ENCODE measurements at regions not wholly inside any gene's neighbourhood (a gene's known extent, or its start where the extent isn't known, plus 50 kb on each side); places are given as distances from the start of the nearest gene placed in this dataset.

GRCh38 chr7:49060743-49061142, 136.4 kb downstream of the CDC14C start:
- no CpG with 5 or more reads among the region's 3 CpGs for WGBS (ENCODE audit: extremely low coverage, insufficient coverage, low lambda C conversion rate)
- Histone ChIP-seq H3K27ac (ENCODE audit: low read depth, low read length) (no peak overlapping the region), H3K23ac (ENCODE audit: low read length) (no peak overlapping the region), H3K18ac (ENCODE audit: low read length) (no peak overlapping the region), H3K56ac (ENCODE audit: low read length) (no peak overlapping the region), H3K79me2 (ENCODE audit: control insufficient read depth, insufficient read depth, low read length) (no peaks in the 10 kb centered on the region), H2BK15ac (replicated peaks; ENCODE audit: low read depth) (no peak overlapping the region), H2BK5ac (ENCODE audit: low read length) (no peak overlapping the region), H2BK120ac (ENCODE audit: low read depth, low read length) (no peak overlapping the region), H4K5ac (ENCODE audit: low read length) (no peak overlapping the region), H3K27me3 (ENCODE audit: insufficient read depth, low read length, poor library complexity) (no peaks in the 10 kb centered on the region), H3K4ac (ENCODE audit: low read depth, low read length) (no peak overlapping the region), H4K8ac (ENCODE audit: low read depth, low read length) (no peak overlapping the region), H3K4me3 (ENCODE audit: low read length) (no peak overlapping the region), H3K4me2 (ENCODE audit: low read length) (no peak overlapping the region), H3K79me1 (ENCODE audit: low read length) (no peaks in the 10 kb centered on the region), H3K36me3 (ENCODE audit: control insufficient read depth, insufficient read depth, low read length) (no peaks in the 10 kb centered on the region), H2AK5ac (ENCODE audit: low read length) (no peak overlapping the region), H3K9ac (ENCODE audit: low read length) (no peak overlapping the region), H3K4me1 (ENCODE audit: control insufficient read depth, low read depth, low read length) (no peaks in the 10 kb centered on the region)
- DNase-seq = no peak

- H3K4me2 ChIP-seq (ENCODE audit: low read length) = no peak overlapping the region
- no peak overlapping the region for H3K4ac ChIP-seq (ENCODE audit: low read depth, low read length)
- no peaks in the 10 kb centered on the region for H3K79me2 ChIP-seq (ENCODE audit: control insufficient read depth, insufficient read depth, low read length)
- H3K79me1 ChIP-seq (ENCODE audit: low read length) = no peaks in the 10 kb centered on the region
- no peak overlapping the region for H4K8ac ChIP-seq (ENCODE audit: low read depth, low read length)
- no peak overlapping the region for H3K23ac ChIP-seq (ENCODE audit: low read length)
- H2BK120ac ChIP-seq (ENCODE audit: low read depth, low read length) = no peak overlapping the region
- no peak overlapping the region for H2BK15ac ChIP-seq (replicated peaks; ENCODE audit: low read depth)
- no peak overlapping the region for H3K9ac ChIP-seq (ENCODE audit: low read length)
- H3K36me3 ChIP-seq (ENCODE audit: control insufficient read depth, insufficient read depth, low read length) = no peaks in the 10 kb centered on the region
- H3K56ac ChIP-seq (ENCODE audit: low read length) = no peak overlapping the region
- H3K27ac ChIP-seq (ENCODE audit: low read depth, low read length) = no peak overlapping the region
- H4K5ac ChIP-seq (ENCODE audit: low read length) = no peak overlapping the region
- H3K4me1 ChIP-seq (ENCODE audit: control insufficient read depth, low read depth, low read length) = no peaks in the 10 kb centered on the region
- WGBS (ENCODE audit: extremely low coverage, insufficient coverage, low lambda C conversion rate) = no CpG with 5 or more reads among the region's 2 CpGs
- H2AK5ac ChIP-seq (ENCODE audit: low read length) = no peak overlapping the region
- no peak overlapping the region for H2BK5ac ChIP-seq (ENCODE audit: low read length)
- no peak overlapping the region for H3K18ac ChIP-seq (ENCODE audit: low read length)
- H3K27me3 ChIP-seq (ENCODE audit: insufficient read depth, low read length, poor library complexity) = no peaks in the 10 kb centered on the region
- DNase-seq = no peak
- H3K4me3 ChIP-seq (ENCODE audit: low read length) = no peak overlapping the region
These were observed 150.2 kb downstream of the CDC14C start for GRCh38 chr7:49074538-49074937.

GRCh38 chr7:49080896-49081475, 156.6 kb downstream of the CDC14C start:
- H3K79me1 ChIP-seq (ENCODE audit: low read length) = no peaks in the 10 kb centered on the region
- no peak overlapping the region for H3K18ac ChIP-seq (ENCODE audit: low read length)
- no peak overlapping the region for H2BK120ac ChIP-seq (ENCODE audit: low read depth, low read length)
- no peak overlapping the region for H3K23ac ChIP-seq (ENCODE audit: low read length)
- H3K4me3 ChIP-seq (ENCODE audit: low read length) = no peak overlapping the region
- no peak for DNase-seq
- no peak overlapping the region for H3K27ac ChIP-seq (ENCODE audit: low read depth, low read length)
- WGBS (ENCODE audit: extremely low coverage, insufficient coverage, low lambda C conversion rate) = no CpG with 5 or more reads among the region's 2 CpGs
- H2BK15ac ChIP-seq (replicated peaks; ENCODE audit: low read depth) = no peak overlapping the region
- no peak overlapping the region for H3K9ac ChIP-seq (ENCODE audit: low read length)
- H2AK5ac ChIP-seq (ENCODE audit: low read length) = no peak overlapping the region
- no peaks in the 10 kb centered on the region for H3K4me1 ChIP-seq (ENCODE audit: control insufficient read depth, low read depth, low read length)
- no peaks in the 10 kb centered on the region for H3K27me3 ChIP-seq (ENCODE audit: insufficient read depth, low read length, poor library complexity)
- H2BK5ac ChIP-seq (ENCODE audit: low read length) = no peak overlapping the region
- no peak overlapping the region for H3K56ac ChIP-seq (ENCODE audit: low read length)
- no peak overlapping the region for H3K4ac ChIP-seq (ENCODE audit: low read depth, low read length)
- H4K8ac ChIP-seq (ENCODE audit: low read depth, low read length) = no peak overlapping the region
- no peak overlapping the region for H3K4me2 ChIP-seq (ENCODE audit: low read length)
- H3K79me2 ChIP-seq (ENCODE audit: control insufficient read depth, insufficient read depth, low read length) = no peaks in the 10 kb centered on the region
- H3K36me3 ChIP-seq (ENCODE audit: control insufficient read depth, insufficient read depth, low read length) = no peaks in the 10 kb centered on the region
- H4K5ac ChIP-seq (ENCODE audit: low read length) = no peak overlapping the region

- Histone ChIP-seq H3K4me3 (ENCODE audit: low read length) (no peak overlapping the region), H4K8ac (ENCODE audit: low read depth, low read length) (no peak overlapping the region), H3K27me3 (ENCODE audit: insufficient read depth, low read length, poor library complexity) (no peaks in the 10 kb centered on the region), H3K79me2 (ENCODE audit: control insufficient read depth, insufficient read depth, low read length) (no peaks in the 10 kb centered on the region), H3K4me1 (ENCODE audit: control insufficient read depth, low read depth, low read length) (no peaks in the 10 kb centered on the region), H3K36me3 (ENCODE audit: control insufficient read depth, insufficient read depth, low read length) (no peaks in the 10 kb centered on the region), H3K79me1 (ENCODE audit: low read length) (no peaks in the 10 kb centered on the region), H3K9ac (ENCODE audit: low read length) (no peak overlapping the region), H4K5ac (ENCODE audit: low read length) (no peak overlapping the region), H3K4ac (ENCODE audit: low read depth, low read length) (no peak overlapping the region), H3K23ac (ENCODE audit: low read length) (no peak overlapping the region), H2BK15ac (replicated peaks; ENCODE audit: low read depth) (no peak overlapping the region), H3K27ac (ENCODE audit: low read depth, low read length) (no peak overlapping the region), H2BK120ac (ENCODE audit: low read depth, low read length) (no peak overlapping the region), H3K4me2 (ENCODE audit: low read length) (no peak overlapping the region), H3K56ac (ENCODE audit: low read length) (no peak overlapping the region), H2AK5ac (ENCODE audit: low read length) (no peak overlapping the region), H3K18ac (ENCODE audit: low read length) (no peak overlapping the region), H2BK5ac (ENCODE audit: low read length) (no peak overlapping the region)
- DNase-seq = no peak
These were observed 163.7 kb downstream of the CDC14C start for GRCh38 chr7:49088017-49088416.

GRCh38 chr7:49089717-49090116, 165.4 kb downstream of the CDC14C start:
- Histone ChIP-seq H3K27ac (ENCODE audit: low read depth, low read length) (no peak overlapping the region), H4K5ac (ENCODE audit: low read length) (no peak overlapping the region), H3K56ac (ENCODE audit: low read length) (no peak overlapping the region), H3K4ac (ENCODE audit: low read depth, low read length) (no peak overlapping the region), H3K79me1 (ENCODE audit: low read length) (no peaks in the 10 kb centered on the region), H3K4me3 (ENCODE audit: low read length) (no peak overlapping the region), H4K8ac (ENCODE audit: low read depth, low read length) (no peak overlapping the region), H3K23ac (ENCODE audit: low read length) (no peak overlapping the region), H3K4me1 (ENCODE audit: control insufficient read depth, low read depth, low read length) (no peaks in the 10 kb centered on the region), H3K27me3 (ENCODE audit: insufficient read depth, low read length, poor library complexity) (no peaks in the 10 kb centered on the region), H2BK120ac (ENCODE audit: low read depth, low read length) (no peak overlapping the region), H3K9ac (ENCODE audit: low read length) (no peak overlapping the region), H2BK5ac (ENCODE audit: low read length) (no peak overlapping the region), H3K36me3 (ENCODE audit: control insufficient read depth, insufficient read depth, low read length) (no peaks in the 10 kb centered on the region), H3K79me2 (ENCODE audit: control insufficient read depth, insufficient read depth, low read length) (no peaks in the 10 kb centered on the region), H2BK15ac (replicated peaks; ENCODE audit: low read depth) (no peak overlapping the region), H3K18ac (ENCODE audit: low read length) (no peak overlapping the region), H3K4me2 (ENCODE audit: low read length) (no peak overlapping the region), H2AK5ac (ENCODE audit: low read length) (no peak overlapping the region)
- no CpG with 5 or more reads among the region's 2 CpGs for WGBS (ENCODE audit: extremely low coverage, insufficient coverage, low lambda C conversion rate)
- peak; percentile 88 for DNase-seq

GRCh38 chr7:49091089-49091488, 166.7 kb downstream of the CDC14C start:
- no peak overlapping the region for H3K23ac ChIP-seq (ENCODE audit: low read length)
- H3K4me3 ChIP-seq (ENCODE audit: low read length) = no peak overlapping the region
- no peak overlapping the region for H4K8ac ChIP-seq (ENCODE audit: low read depth, low read length)
- H3K4ac ChIP-seq (ENCODE audit: low read depth, low read length) = peak overlapping the region; percentile 16
- H3K27me3 ChIP-seq (ENCODE audit: insufficient read depth, low read length, poor library complexity) = no peaks in the 10 kb centered on the region
- no peak for DNase-seq
- no peak overlapping the region for H3K9ac ChIP-seq (ENCODE audit: low read length)
- peak overlapping the region; percentile 75 for H3K18ac ChIP-seq (ENCODE audit: low read length)
- no peak overlapping the region for H4K5ac ChIP-seq (ENCODE audit: low read length)
- no peak overlapping the region for H3K56ac ChIP-seq (ENCODE audit: low read length)
- no peaks in the 10 kb centered on the region for H3K36me3 ChIP-seq (ENCODE audit: control insufficient read depth, insufficient read depth, low read length)
- no peak overlapping the region for H3K27ac ChIP-seq (ENCODE audit: low read depth, low read length)
- H2AK5ac ChIP-seq (ENCODE audit: low read length) = no peak overlapping the region
- no CpG with 5 or more reads among the region's 3 CpGs for WGBS (ENCODE audit: extremely low coverage, insufficient coverage, low lambda C conversion rate)
- H2BK15ac ChIP-seq (replicated peaks; ENCODE audit: low read depth) = peak overlapping the region; percentile 19
- no peaks in the 10 kb centered on the region for H3K79me1 ChIP-seq (ENCODE audit: low read length)
- peak overlapping the region; percentile 61 for H2BK120ac ChIP-seq (ENCODE audit: low read depth, low read length)
- H2BK5ac ChIP-seq (ENCODE audit: low read length) = no peak overlapping the region
- H3K4me1 ChIP-seq (ENCODE audit: control insufficient read depth, low read depth, low read length) = no peaks in the 10 kb centered on the region
- H3K79me2 ChIP-seq (ENCODE audit: control insufficient read depth, insufficient read depth, low read length) = no peaks in the 10 kb centered on the region
- no peak overlapping the region for H3K4me2 ChIP-seq (ENCODE audit: low read length)

Data from mesendoderm (in vitro differentiated cells).